Skeletal muscle satellite cell (primary cell): ENCODE measurements at regions not wholly inside any gene's neighbourhood (a gene's known extent, or its start where the extent isn't known, plus 50 kb on each side); places are given as distances from the start of the nearest gene placed in this dataset. TPM values are rescaled to one million over a fixed set of nuclear protein-coding genes. Genes with fewer than 3 reads are reported as not detected.

Experiments
- small RNA-seq: library from RNA; depleted of rRNA; stranded (forward); fragments of <200 nt; gene quantifications from one replicate; pipeline ENCODE3, GENCODE V24; 2012

Small RNA genes in the stretch of these regions (small RNA-seq; reads per million reads assigned to genes)
- not detected for gene RF00156
